ACC112 (cell line): ENCODE measurements at regions not wholly inside any gene's neighbourhood (a gene's known extent, or its start where the extent isn't known, plus 50 kb on each side); places are given as distances from the start of the nearest gene placed in this dataset.
"Not testable (repeated sequence)": the region's sequence is repeated elsewhere in the genome, so short reads cannot be mapped to it uniquely, and the experiment has no call there.

ENCODE experiments used
- H2AFZ ChIP-seq: fragments of 200-600 bp; sonication (generic); one replicate; pipeline ENCODE4 v1.6.0; 2017; ENCODE audit warnings: antibody characterized with exemption, low read length; ENCODE audit not compliant: unreplicated experiment
- H3K27ac ChIP-seq: fragments of 200-600 bp; sonication (generic); 2 replicates; pipeline ENCODE4 v1.5.1; 2014; ENCODE audit warnings: low read depth, mild to moderate bottlenecking, antibody characterized with exemption, low read length, moderate library complexity
- H3K27me3 ChIP-seq: fragments of 200-600 bp; sonication (generic); 2 replicates; pipeline ENCODE4 v1.6.1; 2014; ENCODE audit warnings: mild to moderate bottlenecking, antibody characterized with exemption, low read length, moderate library complexity, mixed read lengths; ENCODE audit not compliant: insufficient read depth
- H3K36me3 ChIP-seq: fragments of 200-600 bp; sonication (generic); 2 replicates; pipeline ENCODE4 v1.6.1; 2016; ENCODE audit warnings: mild to moderate bottlenecking, antibody characterized with exemption, low read length, moderate library complexity, mixed read lengths; ENCODE audit not compliant: insufficient read depth
- H3K4me1 ChIP-seq: fragments of 200-600 bp; sonication (generic); one replicate; pipeline ENCODE4 v1.6.1; 2016; ENCODE audit warnings: low read length, mixed read lengths; ENCODE audit not compliant: insufficient read depth, unreplicated experiment, control insufficient read depth
- H3K4me3 ChIP-seq: fragments of 200-600 bp; sonication (generic); 2 replicates; pipeline ENCODE4 v1.5.1; 2014; ENCODE audit warnings: mild to moderate bottlenecking, low read depth, low read length
- H3K79me2 ChIP-seq: fragments of 200-600 bp; sonication (generic); one replicate; pipeline ENCODE4 v1.6.0; 2016; ENCODE audit warnings: low read length; ENCODE audit not compliant: control insufficient read depth, unreplicated experiment, insufficient read depth

DNA sequence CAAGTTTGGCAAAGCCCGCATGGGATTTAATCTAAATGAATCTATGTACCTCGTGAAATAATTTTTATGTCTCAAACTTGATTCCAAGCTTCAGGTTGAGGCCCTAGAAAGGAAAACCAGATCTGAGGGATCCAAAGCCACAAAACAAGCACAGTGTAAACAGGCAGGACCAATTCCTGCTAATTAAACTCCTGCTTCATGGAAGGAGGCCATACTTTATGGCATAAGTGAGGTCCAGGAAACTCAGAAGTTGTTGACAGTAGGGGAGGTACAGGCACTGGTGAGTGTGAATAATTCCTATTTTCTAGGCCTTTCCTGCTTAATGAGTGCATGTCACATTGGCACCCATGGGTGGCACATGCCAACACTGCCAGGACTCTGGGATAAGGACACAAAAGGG is 648.6 kb upstream of the SGCD start:
- no peaks in the 10 kb centered on the region for H3K79me2 ChIP-seq
- no peak overlapping the region for H2AFZ ChIP-seq
- no peaks in the 10 kb centered on the region for H3K36me3 ChIP-seq
- H3K4me1 ChIP-seq: no peaks in the 10 kb centered on the region
- H3K27me3 ChIP-seq: no peaks in the 10 kb centered on the region
- H3K4me3 ChIP-seq: no peak overlapping the region
- no peak overlapping the region for H3K27ac ChIP-seq

- Histone ChIP-seq H3K4me1 (no peaks in the 10 kb centered on the region), H3K4me3 (no peak overlapping the region), H2AFZ (no peak overlapping the region), H3K27ac (no peak overlapping the region), H3K79me2 (no peaks in the 10 kb centered on the region), H3K27me3 (no peaks in the 10 kb centered on the region), H3K36me3 (no peaks in the 10 kb centered on the region)
Measured at GRCh38 chr5:155679530-155679929, 647.4 kb upstream of the SGCD start.

DNA sequence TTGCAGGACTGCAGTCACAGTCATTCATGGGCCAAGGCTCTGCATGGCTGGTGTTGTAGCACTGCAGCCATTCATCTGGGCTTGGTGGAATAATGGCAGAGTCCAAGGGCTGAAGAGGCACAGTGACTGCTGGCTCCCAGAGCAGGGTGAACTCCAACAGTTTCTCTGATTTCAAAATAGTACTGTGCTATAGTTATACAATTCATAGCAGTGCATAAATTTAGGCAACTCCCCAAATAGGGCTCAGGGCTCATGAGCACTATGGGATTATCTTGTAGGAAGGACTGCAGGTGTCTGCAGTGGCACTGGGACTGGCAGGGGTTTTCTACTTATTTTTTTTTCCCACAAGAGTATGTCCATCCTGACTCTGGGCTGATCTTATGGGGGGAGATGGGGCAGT is 642.5 kb upstream of the SGCD start:
- H3K36me3 ChIP-seq: no peaks in the 10 kb centered on the region
- H3K79me2 ChIP-seq: no peaks in the 10 kb centered on the region
- no peaks in the 10 kb centered on the region for H3K4me1 ChIP-seq
- no peak overlapping the region for H2AFZ ChIP-seq
- no peak overlapping the region for H3K27ac ChIP-seq
- H3K27me3 ChIP-seq: no peaks in the 10 kb centered on the region
- no peak overlapping the region for H3K4me3 ChIP-seq

GRCh38 chr5:155686131-155686530 is 640.8 kb upstream of the SGCD start:
- H3K4me3 ChIP-seq: no peak overlapping the region
- no peaks in the 10 kb centered on the region for H3K27me3 ChIP-seq
- H3K36me3 ChIP-seq: no peaks in the 10 kb centered on the region
- no peaks in the 10 kb centered on the region for H3K4me1 ChIP-seq
- H3K27ac ChIP-seq: no peak overlapping the region
- H3K79me2 ChIP-seq: no peaks in the 10 kb centered on the region
- no peak overlapping the region for H2AFZ ChIP-seq

DNA sequence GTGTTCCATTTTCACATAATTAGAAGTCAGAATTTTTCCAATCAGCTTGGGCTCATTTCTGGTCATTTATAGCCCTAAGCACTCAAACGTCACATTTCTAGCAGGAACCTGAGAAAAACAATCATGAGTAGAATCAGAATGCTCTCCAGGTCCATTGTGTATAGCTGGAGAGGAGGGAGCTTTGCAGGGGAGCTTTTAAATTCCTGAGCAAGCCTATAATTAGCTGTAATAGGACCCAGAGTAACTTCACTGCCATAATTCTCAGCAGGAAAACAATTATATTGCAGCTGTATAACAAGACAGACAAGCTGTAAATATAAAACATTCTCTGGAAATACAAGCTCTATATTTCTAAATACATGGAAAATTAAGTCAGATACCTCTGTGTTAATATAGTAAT is 637.6 kb upstream of the SGCD start:
- Histone ChIP-seq H3K79me2 (no peaks in the 10 kb centered on the region), H2AFZ (no peak overlapping the region)

GRCh38 chr5:155696362-155696761 is 630.6 kb upstream of the SGCD start:
- no peaks in the 10 kb centered on the region for H3K4me1 ChIP-seq
- H3K27me3 ChIP-seq: no peaks in the 10 kb centered on the region

More for the DNA sequence above, 637.6 kb upstream of the SGCD start:
- Histone ChIP-seq H3K27ac (no peak overlapping the region), H3K4me1 (no peaks in the 10 kb centered on the region), H3K27me3 (no peaks in the 10 kb centered on the region), H3K36me3 (no peaks in the 10 kb centered on the region), H3K4me3 (no peak overlapping the region)

DNA sequence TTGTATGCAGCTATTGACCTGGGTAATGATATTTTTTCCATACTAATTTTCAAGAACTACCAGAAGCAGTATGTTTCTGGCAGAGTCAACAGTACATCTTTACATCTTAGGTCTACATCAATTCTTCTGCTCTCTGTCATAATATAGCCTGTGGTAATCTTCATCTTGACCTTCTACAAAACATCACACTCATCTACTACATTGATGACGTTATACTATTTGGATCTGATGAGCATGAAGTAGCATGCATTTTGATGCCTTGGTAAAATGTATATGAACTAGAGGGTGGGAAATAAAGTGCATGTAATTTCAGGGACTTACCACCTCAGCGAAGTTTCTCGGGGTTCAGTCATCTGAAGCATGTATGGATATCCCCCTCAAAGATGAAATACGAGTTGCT is 629.7 kb upstream of the SGCD start:
- H3K27me3 ChIP-seq: no peaks in the 10 kb centered on the region
- H3K4me3 ChIP-seq: no peak overlapping the region

More at GRCh38 chr5:155696362-155696761, 630.6 kb upstream of the SGCD start:
- no peak overlapping the region for H3K27ac ChIP-seq
- no peak overlapping the region for H3K4me3 ChIP-seq
- H3K36me3 ChIP-seq: no peaks in the 10 kb centered on the region
- H2AFZ ChIP-seq: no peak overlapping the region
- H3K79me2 ChIP-seq: no peaks in the 10 kb centered on the region

GRCh38 chr5:155699385-155699784 is 627.6 kb upstream of the SGCD start:
- Histone ChIP-seq H2AFZ (no peak overlapping the region), H3K4me3 (no peak overlapping the region), H3K27me3 (no peaks in the 10 kb centered on the region), H3K36me3 (no peaks in the 10 kb centered on the region), H3K27ac (no peak overlapping the region), H3K79me2 (no peaks in the 10 kb centered on the region), H3K4me1 (no peaks in the 10 kb centered on the region)

More for the DNA sequence above, 629.7 kb upstream of the SGCD start:
- Histone ChIP-seq H3K79me2 (no peaks in the 10 kb centered on the region), H2AFZ (no peak overlapping the region), H3K36me3 (no peaks in the 10 kb centered on the region), H3K27ac (no peak overlapping the region), H3K4me1 (no peaks in the 10 kb centered on the region)

- Histone ChIP-seq H3K36me3 (no peaks in the 10 kb centered on the region), H2AFZ (no peak overlapping the region), H3K27me3 (no peaks in the 10 kb centered on the region), H3K4me1 (no peaks in the 10 kb centered on the region), H3K4me3 (no peak overlapping the region), H3K79me2 (no peaks in the 10 kb centered on the region), H3K27ac (no peak overlapping the region)
Measured at GRCh38 chr5:155700333-155700732, 626.6 kb upstream of the SGCD start.

DNA sequence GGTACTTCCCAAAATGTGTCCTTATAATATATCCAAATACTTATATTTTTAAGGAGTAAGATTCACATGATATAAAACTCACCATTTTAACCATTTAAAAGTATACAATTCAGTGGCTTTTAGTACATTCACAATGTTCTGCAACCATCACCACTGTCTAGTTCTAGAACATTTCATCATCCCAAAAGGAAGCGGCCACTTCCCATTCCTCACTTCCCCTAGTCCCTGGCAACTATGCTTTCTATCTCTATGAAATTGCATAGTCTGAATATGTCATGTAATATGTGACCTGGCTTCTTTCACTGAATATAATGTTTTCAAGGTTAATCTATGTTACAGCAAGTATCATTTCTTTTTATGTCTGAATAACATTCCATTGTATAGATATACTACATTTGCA is 615.1 kb upstream of the SGCD start:
- Histone ChIP-seq H2AFZ (no peak overlapping the region), H3K4me1 (no peaks in the 10 kb centered on the region), H3K36me3 (no peaks in the 10 kb centered on the region), H3K79me2 (no peaks in the 10 kb centered on the region), H3K4me3 (no peak overlapping the region), H3K27ac (no peak overlapping the region), H3K27me3 (no peaks in the 10 kb centered on the region)

DNA sequence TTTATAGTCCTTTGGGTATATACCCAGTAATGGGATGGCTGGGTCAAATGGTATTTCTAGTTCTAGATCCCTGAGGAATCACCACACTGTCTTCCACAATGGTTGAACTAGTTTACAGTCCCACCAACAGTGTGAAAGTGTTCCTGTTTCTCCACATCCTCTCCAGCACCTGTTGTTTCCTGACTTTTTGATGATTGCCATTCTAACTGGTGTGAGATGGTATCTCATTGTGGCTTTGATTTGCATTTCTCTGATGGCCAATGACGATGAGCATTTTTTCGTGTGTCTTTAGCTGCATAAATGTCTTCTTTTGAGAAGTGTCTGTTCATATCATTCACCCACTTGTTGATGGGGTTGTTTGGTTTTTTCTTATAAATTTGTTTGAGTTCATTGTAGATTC is 612.5 kb upstream of the SGCD start:
- H3K36me3 ChIP-seq, H2AFZ ChIP-seq, H3K27ac ChIP-seq, H3K79me2 ChIP-seq, H3K4me3 ChIP-seq, H3K4me1 ChIP-seq, H3K27me3 ChIP-seq: not testable (repeated sequence)
